Kidney epithelial cell (primary cell): ENCODE measurements at regions not wholly inside any gene's neighbourhood (a gene's known extent, or its start where the extent isn't known, plus 50 kb on each side); places are given as distances from the start of the nearest gene placed in this dataset.

Experiments used
- DNase-seq: peaks from one replicate; pipeline ENCODE4 v3.0.0-alpha.2; 2010; ENCODE audit warnings: low read depth
- H3K27me3 ChIP-seq: 2 replicates; pipeline ENCODE4 v1.6.0; 2011; ENCODE audit warnings: low read length; ENCODE audit not compliant: control insufficient read depth, insufficient read depth
- H3K36me3 ChIP-seq: 2 replicates; pipeline ENCODE4 v1.5.1; 2011; ENCODE audit warnings: low read length; ENCODE audit not compliant: control insufficient read depth, insufficient read depth
- H3K4me3 ChIP-seq: 2 replicates; pipeline ENCODE4 v1.5.1; 2011; ENCODE audit warnings: low read depth, mild to moderate bottlenecking, control low read depth, low read length
- TF ChIP-seq, protein P1 (sequence below): IDR thresholded peaks from 2 replicates; pipeline ENCODE4 v1.5.1; 2011; ENCODE audit warnings: mild to moderate bottlenecking, moderate library complexity, low read length, control low read depth, inconsistent platforms; ENCODE audit not compliant: insufficient read depth, poor library complexity, severe bottlenecking

DNA sequence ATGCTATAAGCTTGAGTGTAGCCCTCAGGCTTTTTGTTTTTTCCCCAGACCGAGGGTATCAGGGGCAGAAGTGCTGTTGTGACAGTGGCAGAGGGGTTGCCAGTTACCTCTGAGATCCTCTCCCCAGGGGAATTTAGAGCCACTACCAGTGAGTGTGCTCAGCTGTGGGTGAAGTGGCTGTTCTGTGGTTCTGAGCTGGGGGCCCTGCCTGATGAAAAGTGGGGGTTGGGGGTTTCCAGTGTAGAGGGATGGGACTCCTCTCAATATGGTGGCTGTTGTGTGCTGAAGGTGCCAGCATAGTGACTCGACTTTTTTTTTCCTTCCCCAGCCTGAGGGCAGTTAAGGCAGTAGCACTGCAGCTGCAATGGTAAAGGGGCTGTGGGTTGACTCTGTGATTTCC lies 506.7 kb downstream of the TMEM232 start:
- TF ChIP-seq, protein P1, sequence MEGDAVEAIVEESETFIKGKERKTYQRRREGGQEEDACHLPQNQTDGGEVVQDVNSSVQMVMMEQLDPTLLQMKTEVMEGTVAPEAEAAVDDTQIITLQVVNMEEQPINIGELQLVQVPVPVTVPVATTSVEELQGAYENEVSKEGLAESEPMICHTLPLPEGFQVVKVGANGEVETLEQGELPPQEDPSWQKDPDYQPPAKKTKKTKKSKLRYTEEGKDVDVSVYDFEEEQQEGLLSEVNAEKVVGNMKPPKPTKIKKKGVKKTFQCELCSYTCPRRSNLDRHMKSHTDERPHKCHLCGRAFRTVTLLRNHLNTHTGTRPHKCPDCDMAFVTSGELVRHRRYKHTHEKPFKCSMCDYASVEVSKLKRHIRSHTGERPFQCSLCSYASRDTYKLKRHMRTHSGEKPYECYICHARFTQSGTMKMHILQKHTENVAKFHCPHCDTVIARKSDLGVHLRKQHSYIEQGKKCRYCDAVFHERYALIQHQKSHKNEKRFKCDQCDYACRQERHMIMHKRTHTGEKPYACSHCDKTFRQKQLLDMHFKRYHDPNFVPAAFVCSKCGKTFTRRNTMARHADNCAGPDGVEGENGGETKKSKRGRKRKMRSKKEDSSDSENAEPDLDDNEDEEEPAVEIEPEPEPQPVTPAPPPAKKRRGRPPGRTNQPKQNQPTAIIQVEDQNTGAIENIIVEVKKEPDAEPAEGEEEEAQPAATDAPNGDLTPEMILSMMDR, result no peak
- DNase-seq, result no peak
- H3K4me3 ChIP-seq, result no peak overlapping the region
- H3K27me3 ChIP-seq, result no peaks in the 10 kb centered on the region
- no peaks in the 10 kb centered on the region for H3K36me3 ChIP-seq

GRCh38 chr5:110221036-110221435 lies 505.4 kb downstream of the TMEM232 start:
- H3K27me3 ChIP-seq, result no peaks in the 10 kb centered on the region
- no peaks in the 10 kb centered on the region for H3K36me3 ChIP-seq
- no peak for DNase-seq
- no peak overlapping the region for H3K4me3 ChIP-seq
- TF ChIP-seq, protein P1, result no peak

DNA sequence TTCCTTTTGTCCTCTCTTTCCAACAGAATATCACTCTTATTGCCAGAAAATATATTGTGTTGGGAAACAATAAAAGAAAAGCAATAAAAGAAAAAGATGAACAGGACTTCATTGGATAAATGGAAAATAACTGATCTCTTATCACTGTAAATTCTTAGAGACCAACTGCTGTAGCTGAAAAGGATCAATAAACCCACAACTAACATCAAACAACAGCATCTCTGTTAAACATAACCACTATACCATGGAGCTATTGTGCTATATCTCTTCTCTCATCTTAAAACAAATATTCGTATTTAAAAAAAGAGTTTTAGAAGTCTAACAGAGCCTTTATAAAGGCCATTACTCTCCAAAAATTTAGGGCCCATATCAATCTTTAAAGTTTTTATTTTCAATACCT lies 502.4 kb downstream of the TMEM232 start:
- Histone ChIP-seq H3K27me3 (no peaks in the 10 kb centered on the region), H3K36me3 (no peaks in the 10 kb centered on the region), H3K4me3 (no peak overlapping the region)
- no peak for DNase-seq
- TF ChIP-seq, protein P1, result no peak

DNA sequence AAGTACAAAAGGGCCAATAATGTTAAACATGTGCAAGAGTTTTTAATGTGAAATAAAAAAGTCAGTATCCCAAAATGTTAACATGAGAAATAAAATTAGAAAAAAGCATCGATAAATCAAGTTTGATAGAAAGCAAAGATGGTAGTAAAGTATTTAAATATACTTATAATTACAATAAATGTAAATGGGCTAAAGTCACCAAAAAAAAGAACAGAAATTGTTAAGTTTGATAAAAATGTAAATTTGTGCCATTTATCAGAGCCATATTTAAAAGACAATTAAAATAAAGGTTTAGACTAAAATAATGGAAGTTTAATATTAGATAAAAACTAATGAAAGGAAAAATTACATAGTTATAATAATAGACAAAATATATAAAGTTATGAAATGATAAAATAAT lies 500.5 kb downstream of the TMEM232 start:
- Histone ChIP-seq H3K4me3 (no peak overlapping the region), H3K27me3 (no peaks in the 10 kb centered on the region), H3K36me3 (no peaks in the 10 kb centered on the region)
- TF ChIP-seq, protein P1, result no peak
- no peak for DNase-seq

DNA sequence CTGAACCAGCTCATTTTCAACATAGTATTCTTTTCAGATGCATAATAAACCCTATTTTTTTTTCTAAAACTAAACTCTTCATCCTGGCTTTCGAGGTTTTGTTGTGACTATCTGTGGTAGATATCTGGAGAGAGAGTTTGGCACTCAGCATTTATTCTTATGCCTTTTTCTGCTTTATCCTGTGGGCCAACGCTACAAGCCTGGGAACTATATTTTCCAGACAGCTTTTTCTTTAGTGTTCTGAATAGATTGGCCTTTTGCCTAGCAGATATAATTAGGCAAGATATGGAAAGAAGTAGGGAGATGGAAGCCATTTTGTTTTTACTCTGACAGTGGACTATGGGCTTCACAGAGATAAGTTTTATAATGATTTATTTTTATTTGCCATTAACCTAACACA lies 486.7 kb downstream of the TMEM232 start:
- no peak overlapping the region for H3K4me3 ChIP-seq
- DNase-seq, result no peak
- TF ChIP-seq, protein P1, result no peak
- no peaks in the 10 kb centered on the region for H3K27me3 ChIP-seq
- no peaks in the 10 kb centered on the region for H3K36me3 ChIP-seq

DNA sequence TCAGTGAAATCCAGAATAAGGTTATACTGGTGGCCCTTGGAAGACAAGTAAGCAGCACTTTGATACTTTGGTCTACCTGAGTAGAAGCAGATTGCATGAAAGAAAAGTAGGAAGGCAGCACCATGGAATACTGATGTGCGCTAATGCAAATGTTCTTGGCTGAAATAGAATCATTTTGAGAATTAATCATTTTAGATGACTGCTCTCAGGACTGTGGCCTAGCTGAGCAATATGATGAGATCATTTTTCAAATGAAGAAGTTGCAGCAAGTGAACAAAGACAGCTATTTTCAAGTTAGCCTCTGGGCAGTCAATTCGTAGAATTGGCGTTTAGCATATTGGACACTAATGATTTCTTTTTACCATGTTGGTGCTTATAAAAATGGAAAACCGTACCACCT lies 483.5 kb downstream of the TMEM232 start:
- H3K27me3 ChIP-seq, result no peaks in the 10 kb centered on the region
- no peaks in the 10 kb centered on the region for H3K36me3 ChIP-seq
- TF ChIP-seq, protein P1, result no peak
- no peak for DNase-seq
- H3K4me3 ChIP-seq, result no peak overlapping the region
